ENCODE measurements at regions not wholly inside any gene's neighbourhood (a gene's known extent, or its start where the extent isn't known, plus 50 kb on each side); places are given as distances from the start of the nearest gene placed in this dataset.
"Not testable (repeated sequence)": the region's sequence is repeated elsewhere in the genome, so short reads cannot be mapped to it uniquely, and the experiment has no call there.

DNA sequence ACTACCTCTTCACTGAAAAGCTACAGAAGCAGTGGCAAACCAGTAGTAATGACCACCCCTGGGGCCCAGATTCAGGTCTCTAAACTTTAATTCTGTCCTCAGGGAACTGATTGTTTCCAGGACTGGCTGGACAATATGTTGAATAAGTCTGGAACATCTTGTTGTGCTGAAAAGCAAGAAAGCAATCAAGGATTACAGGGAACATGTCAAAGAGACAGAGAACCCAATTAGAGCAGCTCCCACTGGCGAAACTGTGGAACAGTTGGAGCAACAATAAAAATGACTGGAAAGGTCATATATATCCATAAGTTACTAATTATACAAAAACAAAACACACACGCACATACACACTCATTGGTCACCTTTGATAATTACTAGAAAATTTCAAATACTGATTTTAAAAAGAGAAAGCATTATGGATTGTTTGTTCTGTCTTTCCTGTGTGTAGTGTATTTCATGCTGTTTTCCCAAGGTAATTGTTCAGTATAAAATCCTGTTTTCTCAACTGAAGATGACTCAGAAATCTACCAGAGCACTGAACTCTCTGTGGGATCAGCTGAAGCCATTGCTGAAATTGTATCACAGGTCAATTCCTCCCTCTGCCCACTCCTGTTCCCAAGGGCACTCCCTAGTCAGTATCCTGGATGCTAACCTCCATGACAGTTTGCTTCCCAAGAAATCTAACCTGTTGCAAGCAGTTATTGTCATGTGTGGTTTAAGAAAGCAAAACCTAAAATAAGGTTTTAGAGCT is 83.6 kb upstream of the RGS1 start:
- FAIRE-seq (peak; percentile 64), DNase-seq (ENCODE audit: insufficient read length, low spot score) (no peak)
- no peak for TF ChIP-seq CTCF (IDR thresholded peaks at IDR 0.05; ENCODE audit: insufficient read depth, missing control alignments)

GRCh38 chr1:192493584-192493983 is 82.0 kb upstream of the RGS1 start:
- TF ChIP-seq CTCF (IDR thresholded peaks at IDR 0.05; ENCODE audit: insufficient read depth, missing control alignments) = no peak
- FAIRE-seq (no peak), DNase-seq (ENCODE audit: insufficient read length, low spot score) (no peak)

- peak; percentile 73 for FAIRE-seq
- no peak for DNase-seq (ENCODE audit: insufficient read length, low spot score)
- no peak for TF ChIP-seq CTCF (IDR thresholded peaks at IDR 0.05; ENCODE audit: insufficient read depth, missing control alignments)
Measured at GRCh38 chr1:192496369-192497056, 79.1 kb upstream of the RGS1 start.

- no peak for DNase-seq (ENCODE audit: insufficient read length, low spot score)
- TF ChIP-seq CTCF (IDR thresholded peaks at IDR 0.05; ENCODE audit: insufficient read depth, missing control alignments) = no peak
Measured at GRCh38 chr1:192497214-192497794, 78.3 kb upstream of the RGS1 start.

DNA sequence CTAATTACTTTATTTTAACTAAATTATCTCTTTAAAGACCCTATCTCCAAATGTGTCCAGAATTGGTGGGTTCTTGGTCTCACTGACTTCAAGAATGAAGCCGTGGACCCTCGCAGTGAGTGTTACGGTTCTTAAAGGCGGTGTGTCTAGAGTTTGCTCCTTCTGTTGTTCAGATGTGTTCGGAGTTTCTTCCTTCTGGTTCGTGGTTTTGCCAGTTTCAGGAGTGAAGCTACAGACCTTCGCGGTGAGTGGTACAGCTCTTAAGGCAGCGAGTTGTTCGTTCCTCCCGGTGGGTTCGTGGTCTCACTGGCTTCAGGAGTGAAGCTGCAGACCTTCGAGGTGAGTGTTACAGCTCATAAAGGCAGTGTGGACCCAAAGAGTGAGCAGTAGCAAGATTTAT is 77.5 kb upstream of the RGS1 start:
- DNase-seq (ENCODE audit: insufficient read length, low spot score); FAIRE-seq: not testable (repeated sequence)

More at GRCh38 chr1:192497214-192497794, 78.3 kb upstream of the RGS1 start:
- FAIRE-seq = no peak

- not testable (repeated sequence) for FAIRE-seq; DNase-seq (ENCODE audit: insufficient read length, low spot score)
Measured at GRCh38 chr1:192499061-192499581, 76.5 kb upstream of the RGS1 start.

DNA sequence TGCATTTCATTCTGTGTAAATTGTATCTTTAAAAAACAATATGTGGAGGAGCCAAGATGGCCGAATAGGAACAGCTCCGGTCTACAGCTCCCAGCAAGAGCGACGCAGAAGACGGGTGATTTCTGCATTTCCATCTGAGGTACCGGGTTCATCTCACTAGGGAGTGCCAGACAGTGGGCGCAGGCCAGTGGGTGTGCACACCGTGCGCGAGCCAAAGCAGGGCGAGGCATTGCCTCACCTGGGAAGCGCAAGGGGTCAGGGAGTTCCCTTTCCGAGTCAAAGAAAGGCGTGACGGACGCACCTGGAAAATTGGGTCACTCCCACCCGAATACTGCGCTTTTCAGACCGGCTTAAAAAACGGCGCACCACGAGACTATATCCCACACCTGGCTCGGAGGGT is 75.0 kb upstream of the RGS1 start:
- not testable (repeated sequence) for DNase-seq (ENCODE audit: insufficient read length, low spot score); FAIRE-seq

- DNase-seq (ENCODE audit: insufficient read length, low spot score) (no peak), FAIRE-seq (peak; percentile 41)
- TF ChIP-seq CTCF (IDR thresholded peaks at IDR 0.05; ENCODE audit: insufficient read depth, missing control alignments) = peak; percentile 39
Measured at GRCh38 chr1:192506741-192507155, 68.8 kb upstream of the RGS1 start.

Measured in D721Med (cell line).